GM21576 (cell line): ENCODE measurements at regions not wholly inside any gene's neighbourhood (a gene's known extent, or its start where the extent isn't known, plus 50 kb on each side); places are given as distances from the start of the nearest gene placed in this dataset.

Experiments used
- ATAC-seq: cut with Tn5 transposase; IDR thresholded peaks from one replicate; pipeline ENCODE4 v1.9.1; 2021; ENCODE audit warnings: mild to moderate bottlenecking, moderate library complexity; ENCODE audit not compliant: unreplicated experiment

- no peak for ATAC-seq
Measured at GRCh38 chr5:168110870-168111832, 180.3 kb upstream of the WWC1 start.

GRCh38 chr5:168114444-168115017 lies 176.9 kb upstream of the WWC1 start:
- peak; percentile 89 for ATAC-seq

GRCh38 chr5:168117469-168117868 lies 174.0 kb upstream of the WWC1 start:
- no peak for ATAC-seq

- ATAC-seq: no peak
Measured at GRCh38 chr5:168118042-168118668, 173.3 kb upstream of the WWC1 start.

- ATAC-seq: no peak
Measured at GRCh38 chr5:168120401-168121137, 170.9 kb upstream of the WWC1 start.

GRCh38 chr5:168121138-168121494 lies 170.3 kb upstream of the WWC1 start:
- no peak for ATAC-seq

- ATAC-seq: peak; percentile 95
Measured at GRCh38 chr5:168123631-168124528, 167.6 kb upstream of the WWC1 start.

- no peak for ATAC-seq
Measured at GRCh38 chr5:168125445-168126199, 165.8 kb upstream of the WWC1 start.

GRCh38 chr5:168126606-168127005 lies 164.8 kb upstream of the WWC1 start:
- ATAC-seq: no peak

- no peak for ATAC-seq
Measured at GRCh38 chr5:168128111-168128510, 163.3 kb upstream of the WWC1 start.

- ATAC-seq: no peak
Measured at GRCh38 chr5:168128557-168128956, 162.9 kb upstream of the WWC1 start.

- no peak for ATAC-seq
Measured at GRCh38 chr5:168131519-168131918, 159.9 kb upstream of the WWC1 start.

- no peak for ATAC-seq
Measured at GRCh38 chr5:168132241-168132641, 159.2 kb upstream of the WWC1 start.

- peak; percentile 97 for ATAC-seq
Measured at GRCh38 chr5:168135897-168136296, 155.5 kb upstream of the WWC1 start.

- ATAC-seq: peak; percentile 7
Measured at GRCh38 chr5:168136340-168136739, 155.1 kb upstream of the WWC1 start.

GRCh38 chr5:168137265-168137664 lies 154.2 kb upstream of the WWC1 start:
- peak; percentile 42 for ATAC-seq

- ATAC-seq: no peak
Measured at GRCh38 chr5:168140241-168140640, 151.2 kb upstream of the WWC1 start.

- no peak for ATAC-seq
Measured at GRCh38 chr5:168142402-168142801, 149.0 kb upstream of the WWC1 start.

GRCh38 chr5:168143521-168143920 lies 147.9 kb upstream of the WWC1 start:
- ATAC-seq: peak; percentile 64
